GM12864 (cell line): ENCODE measurements at regions not wholly inside any gene's neighbourhood (a gene's known extent, or its start where the extent isn't known, plus 50 kb on each side); places are given as distances from the start of the nearest gene placed in this dataset.

ENCODE experiments used
- DNase-seq: peaks from one replicate; pipeline ENCODE4 v3.0.0-alpha.2; 2011; ENCODE audit warnings: low read depth
- H3K4me3 ChIP-seq: 2 replicates; pipeline ENCODE4 v1.5.1; 2011; ENCODE audit warnings: mild to moderate bottlenecking, low read depth, low read length, control low read depth
- CTCF ChIP-seq: IDR thresholded peaks from 2 replicates; pipeline ENCODE4 v1.5.1; 2011; ENCODE audit warnings: low read depth, mild to moderate bottlenecking, moderate library complexity, low read length, control low read depth, inconsistent platforms; ENCODE audit errors: missing control alignments

GRCh38 chr6:139990026-139990686, 615.7 kb upstream of the CITED2 start:
- H3K4me3 ChIP-seq, result no peak overlapping the region
- no peak for DNase-seq
- no peak for TF ChIP-seq CTCF

GRCh38 chr6:139988685-139989084, 614.2 kb upstream of the CITED2 start:
- TF ChIP-seq CTCF, result no peak
- no peak overlapping the region for H3K4me3 ChIP-seq
- DNase-seq, result no peak

- DNase-seq, result no peak
- TF ChIP-seq CTCF, result no peak
- H3K4me3 ChIP-seq, result no peak overlapping the region
These were observed 612.6 kb upstream of the CITED2 start for GRCh38 chr6:139987091-139987490.

GRCh38 chr6:139985236-139985815, 610.9 kb upstream of the CITED2 start:
- H3K4me3 ChIP-seq, result no peak overlapping the region
- TF ChIP-seq CTCF, result no peak
- no peak for DNase-seq

- H3K4me3 ChIP-seq, result no peak overlapping the region
- DNase-seq, result no peak
These were observed 609.9 kb upstream of the CITED2 start for GRCh38 chr6:139984317-139984716.

GRCh38 chr6:139983555-139984276, 609.3 kb upstream of the CITED2 start:
- H3K4me3 ChIP-seq, result no peak overlapping the region
- no peak for DNase-seq
- TF ChIP-seq CTCF, result no peak

More at GRCh38 chr6:139984317-139984716, 609.9 kb upstream of the CITED2 start:
- TF ChIP-seq CTCF, result no peak
